ENCODE measurements at regions not wholly inside any gene's neighbourhood (a gene's known extent, or its start where the extent isn't known, plus 50 kb on each side); places are given as distances from the start of the nearest gene placed in this dataset.

GRCh38 chr1:90474158-90474557 is 242.9 kb downstream of the BARHL2 start:
- no peak overlapping the region for H3K4me2 ChIP-seq (ENCODE audit: low read length)
- H3K9me3 ChIP-seq (ENCODE audit: insufficient read depth, low read length) = no peaks in the 10 kb centered on the region
- H3K27me3 ChIP-seq (ENCODE audit: low read depth, low read length) = no peaks in the 10 kb centered on the region
- TF ChIP-seq CTCF (IDR thresholded peaks at IDR 0.05; ENCODE audit: low read depth, low read length) (no peak), EZH2phosphoT487 (IDR thresholded peaks at IDR 0.05; ENCODE audit: low read depth) (no peak)
- H2AFZ ChIP-seq (ENCODE audit: low read depth, low read length) = no peak overlapping the region
- H4K20me1 ChIP-seq (ENCODE audit: insufficient read depth, low read length) = no peaks in the 10 kb centered on the region
- no peaks in the 10 kb centered on the region for H3K36me3 ChIP-seq (replicated peaks; ENCODE audit: low read depth, low read length)
- H3K4me1 ChIP-seq (ENCODE audit: low read length) = peaks cover 5% of the 10 kb centered on the region; the same call in 1 of the 2 replicates
- no peak overlapping the region for H3K9ac ChIP-seq (ENCODE audit: low read length)
- H3K4me3 ChIP-seq (ENCODE audit: low read length) = no peak overlapping the region
- no peaks in the 10 kb centered on the region for H3K79me2 ChIP-seq (ENCODE audit: low read length)
- no peak overlapping the region for H3K27ac ChIP-seq (ENCODE audit: low read length)

- Histone ChIP-seq H3K9me3 (ENCODE audit: insufficient read depth, low read length) (no peaks in the 10 kb centered on the region), H3K27me3 (ENCODE audit: low read depth, low read length) (no peaks in the 10 kb centered on the region), H3K4me2 (ENCODE audit: low read length) (no peak overlapping the region), H3K27ac (ENCODE audit: low read length) (no peak overlapping the region), H3K4me1 (ENCODE audit: low read length) (peaks cover 5% of the 10 kb centered on the region; the same call in 1 of the 2 replicates), H2AFZ (ENCODE audit: low read depth, low read length) (no peak overlapping the region), H3K79me2 (ENCODE audit: low read length) (no peaks in the 10 kb centered on the region), H3K4me3 (ENCODE audit: low read length) (no peak overlapping the region), H4K20me1 (ENCODE audit: insufficient read depth, low read length) (no peaks in the 10 kb centered on the region), H3K9ac (ENCODE audit: low read length) (no peak overlapping the region), H3K36me3 (replicated peaks; ENCODE audit: low read depth, low read length) (no peaks in the 10 kb centered on the region)
- TF ChIP-seq CTCF (IDR thresholded peaks at IDR 0.05; ENCODE audit: low read depth, low read length) = no peak
- TF ChIP-seq EZH2phosphoT487 (IDR thresholded peaks at IDR 0.05; ENCODE audit: low read depth) = no peak
Observed at GRCh38 chr1:90472775-90473174, 244.3 kb downstream of the BARHL2 start.

GRCh38 chr1:90459570-90459969 is 257.5 kb downstream of the BARHL2 start:
- Histone ChIP-seq H4K20me1 (ENCODE audit: insufficient read depth, low read length) (no peaks in the 10 kb centered on the region), H3K4me1 (ENCODE audit: low read length) (no peaks in the 10 kb centered on the region), H3K27me3 (ENCODE audit: low read depth, low read length) (no peaks in the 10 kb centered on the region), H3K9me3 (ENCODE audit: insufficient read depth, low read length) (no peaks in the 10 kb centered on the region), H3K9ac (ENCODE audit: low read length) (no peak overlapping the region), H3K27ac (ENCODE audit: low read length) (no peak overlapping the region), H3K4me3 (ENCODE audit: low read length) (no peak overlapping the region), H3K36me3 (replicated peaks; ENCODE audit: low read depth, low read length) (no peaks in the 10 kb centered on the region), H3K79me2 (ENCODE audit: low read length) (no peaks in the 10 kb centered on the region), H2AFZ (ENCODE audit: low read depth, low read length) (no peak overlapping the region), H3K4me2 (ENCODE audit: low read length) (no peak overlapping the region)
- TF ChIP-seq EZH2phosphoT487 (IDR thresholded peaks at IDR 0.05; ENCODE audit: low read depth) (no peak), CTCF (IDR thresholded peaks at IDR 0.05; ENCODE audit: low read depth, low read length) (no peak)

- Histone ChIP-seq H3K4me1 (ENCODE audit: low read length) (no peaks in the 10 kb centered on the region), H3K27ac (ENCODE audit: low read length) (no peak overlapping the region), H3K27me3 (ENCODE audit: low read depth, low read length) (no peaks in the 10 kb centered on the region), H4K20me1 (ENCODE audit: insufficient read depth, low read length) (no peaks in the 10 kb centered on the region), H3K4me2 (ENCODE audit: low read length) (no peak overlapping the region), H2AFZ (ENCODE audit: low read depth, low read length) (no peak overlapping the region), H3K9ac (ENCODE audit: low read length) (no peak overlapping the region), H3K36me3 (replicated peaks; ENCODE audit: low read depth, low read length) (no peaks in the 10 kb centered on the region), H3K9me3 (ENCODE audit: insufficient read depth, low read length) (no peaks in the 10 kb centered on the region), H3K79me2 (ENCODE audit: low read length) (no peaks in the 10 kb centered on the region), H3K4me3 (ENCODE audit: low read length) (no peak overlapping the region)
- TF ChIP-seq CTCF (IDR thresholded peaks at IDR 0.05; ENCODE audit: low read depth, low read length) = no peak
- TF ChIP-seq EZH2phosphoT487 (IDR thresholded peaks at IDR 0.05; ENCODE audit: low read depth) = no peak
Observed at GRCh38 chr1:90457985-90458384, 259.1 kb downstream of the BARHL2 start.

All from OCI-LY3 (cell line).